ENCODE measurements at regions not wholly inside any gene's neighbourhood (a gene's known extent, or its start where the extent isn't known, plus 50 kb on each side); places are given as distances from the start of the nearest gene placed in this dataset.

DNA sequence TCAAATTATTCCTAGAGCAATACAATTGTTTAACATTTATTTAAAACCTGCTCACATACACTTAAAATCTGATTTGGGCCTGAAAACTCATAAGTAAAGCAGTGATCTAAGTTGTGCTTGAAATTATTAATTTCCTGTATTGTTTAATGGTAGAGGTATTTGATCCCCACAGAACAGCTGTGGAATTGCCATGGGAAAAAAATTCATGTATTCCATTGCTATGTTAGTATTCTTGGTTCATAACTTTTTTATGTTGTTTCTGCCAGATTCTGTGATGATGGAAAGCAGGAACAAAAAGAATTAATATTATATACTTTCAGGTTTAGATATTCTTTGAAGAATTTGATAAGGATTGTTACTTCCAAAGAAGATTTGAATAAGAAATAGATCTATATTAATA is 831.5 kb upstream of the NR2F2 start:
- no peak for FAIRE-seq
- no peak for DNase-seq (ENCODE audit: low spot score)
- POLR2A ChIA-PET, result no interaction called here
- no peaks in the 10 kb centered on the region for H3K27me3 ChIP-seq (ENCODE audit: control insufficient read depth in 1 of 2, insufficient read depth in 2 of 2, low read length in 2 of 2)
- no peaks in the 10 kb centered on the region for H3K36me3 ChIP-seq (replicated peaks in 1 of 2; ENCODE audit: control insufficient read depth in 1 of 2, insufficient read depth in 2 of 2, low read length in 2 of 2)
- no peaks in the 10 kb centered on the region for H4K20me1 ChIP-seq (ENCODE audit: insufficient read depth, low read length)
- no peak overlapping the region for H3K9ac ChIP-seq (ENCODE audit: insufficient read depth, low read depth, low read length)
- intact Hi-C loops (cut with micrococcal nuclease; ENCODE audit: unreplicated experiment) (no loop called here), in situ Hi-C loops (cut with HindIII; ENCODE audit: extremely low pct_ligation_motif_present, low pct_unique_long_range_greater_than_20kb) (no loop called here)
- no peak overlapping the region for H3K4me2 ChIP-seq (ENCODE audit: low read depth, low read length)
- H3K4me3 ChIP-seq (replicated peaks in 1 of 3; ENCODE audit: insufficient read depth in 1 of 3, low read depth in 2 of 3, low read length in 3 of 3), result no peak overlapping the region
- no TSS peak for BruUV-seq (replicated peaks)
- no peak overlapping the region for H3K27ac ChIP-seq (ENCODE audit: extremely low read length, insufficient read depth, low read length)
- H2AFZ ChIP-seq (ENCODE audit: low read length), result no peak overlapping the region
- peaks cover 83% of the 10 kb centered on the region for H3K9me3 ChIP-seq (ENCODE audit: low read length)
- TF ChIP-seq ONECUT2 (CRISPR knock-in tag; IDR thresholded peaks at IDR 0.05) (no peak), ZNF7 (CRISPR knock-in tag; IDR thresholded peaks at IDR 0.05) (no peak)
- no peak for ATAC-seq
- CTCF ChIA-PET (ENCODE audit: low intra/inter-chr PET ratio, low total read pairs), result no interaction called here
- H3K4me1 ChIP-seq (ENCODE audit: insufficient read depth, low read length), result no peaks in the 10 kb centered on the region
- no peaks in the 10 kb centered on the region for H3K79me2 ChIP-seq (ENCODE audit: insufficient read depth, low read length)

DNA sequence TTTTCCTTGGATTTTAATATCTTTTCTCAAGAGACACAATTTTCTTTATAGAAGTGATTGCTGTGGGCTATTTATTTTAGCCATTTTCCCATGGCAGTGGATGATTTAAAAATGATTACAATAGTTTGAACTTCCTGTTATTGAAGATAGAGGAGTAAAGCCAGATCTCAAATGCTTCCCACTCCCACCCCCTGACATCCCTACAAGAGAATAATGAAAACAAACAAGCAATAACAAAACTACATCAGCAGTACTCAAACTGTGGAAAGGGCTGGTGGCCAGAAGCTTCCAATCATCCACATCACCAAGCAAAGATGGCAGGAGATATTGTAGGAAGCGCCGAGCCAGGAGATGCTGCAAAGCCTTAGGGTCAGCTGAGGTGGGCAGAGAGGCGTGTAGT is 831.1 kb upstream of the NR2F2 start:
- TF ChIP-seq ZNF281 (CRISPR knock-in tag; IDR thresholded peaks at IDR 0.05; ENCODE audit: borderline replicate concordance) (no peak), ISX (CRISPR knock-in tag; conservative IDR thresholded peaks at IDR 0.05) (no peak), HMG20B (CRISPR knock-in tag; conservative IDR thresholded peaks at IDR 0.05) (no peak), SKI (IDR thresholded peaks at IDR 0.05; ENCODE audit: partially characterized antibody) (no peak), ZNF530 (CRISPR knock-in tag; IDR thresholded peaks at IDR 0.05; ENCODE audit: low read depth) (no peak), HNRNPLL (IDR thresholded peaks at IDR 0.05; ENCODE audit: low read depth, low read length, poor library complexity, severe bottlenecking) (no peak), MAF1 (CRISPR knock-in tag; IDR thresholded peaks at IDR 0.05; ENCODE audit: borderline replicate concordance) (no peak), SRSF1 (optimal IDR thresholded peaks at IDR 0.05; ENCODE audit: low read depth, low read length) (no peak)
- TF ChIP-seq, protein P1, sequence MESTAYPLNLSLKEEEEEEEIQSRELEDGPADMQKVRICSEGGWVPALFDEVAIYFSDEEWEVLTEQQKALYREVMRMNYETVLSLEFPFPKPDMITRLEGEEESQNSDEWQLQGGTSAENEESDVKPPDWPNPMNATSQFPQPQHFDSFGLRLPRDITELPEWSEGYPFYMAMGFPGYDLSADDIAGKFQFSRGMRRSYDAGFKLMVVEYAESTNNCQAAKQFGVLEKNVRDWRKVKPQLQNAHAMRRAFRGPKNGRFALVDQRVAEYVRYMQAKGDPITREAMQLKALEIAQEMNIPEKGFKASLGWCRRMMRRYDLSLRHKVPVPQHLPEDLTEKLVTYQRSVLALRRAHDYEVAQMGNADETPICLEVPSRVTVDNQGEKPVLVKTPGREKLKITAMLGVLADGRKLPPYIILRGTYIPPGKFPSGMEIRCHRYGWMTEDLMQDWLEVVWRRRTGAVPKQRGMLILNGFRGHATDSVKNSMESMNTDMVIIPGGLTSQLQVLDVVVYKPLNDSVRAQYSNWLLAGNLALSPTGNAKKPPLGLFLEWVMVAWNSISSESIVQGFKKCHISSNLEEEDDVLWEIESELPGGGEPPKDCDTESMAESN (CRISPR knock-in tag; conservative IDR thresholded peaks at IDR 0.05), result no peak
- no peaks in the 10 kb centered on the region for H3K79me2 ChIP-seq (ENCODE audit: insufficient read depth, low read length)
- intact Hi-C loops (cut with micrococcal nuclease; ENCODE audit: unreplicated experiment) (no loop called here), in situ Hi-C loops (cut with HindIII; ENCODE audit: extremely low pct_ligation_motif_present, low pct_unique_long_range_greater_than_20kb) (no loop called here)
- H3K4me2 ChIP-seq (ENCODE audit: low read depth, low read length), result no peak overlapping the region
- no peaks in the 10 kb centered on the region for H4K20me1 ChIP-seq (ENCODE audit: insufficient read depth, low read length)
- FAIRE-seq (no peak), DNase-seq (ENCODE audit: low spot score) (no peak), ATAC-seq (no peak)
- ChIA-PET CTCF (ENCODE audit: low intra/inter-chr PET ratio, low total read pairs) (no interaction called here), POLR2A (no interaction called here)
- WGBS (ENCODE audit: low lambda C conversion rate), result 16% methylated on average over 3 of the region's 3 CpGs
- H3K27ac ChIP-seq (ENCODE audit: extremely low read length, insufficient read depth, low read length), result no peak overlapping the region
- no peak overlapping the region for H3K9ac ChIP-seq (ENCODE audit: insufficient read depth, low read depth, low read length)
- BruUV-seq (replicated peaks), result no TSS peak
- H2AFZ ChIP-seq (ENCODE audit: low read length), result no peak overlapping the region
- peaks cover 80% of the 10 kb centered on the region for H3K9me3 ChIP-seq (ENCODE audit: low read length)
- H3K4me3 ChIP-seq (replicated peaks in 1 of 3; ENCODE audit: insufficient read depth in 1 of 3, low read depth in 2 of 3, low read length in 3 of 3), result no peak overlapping the region
- H3K36me3 ChIP-seq (replicated peaks in 1 of 2; ENCODE audit: control insufficient read depth in 1 of 2, insufficient read depth in 2 of 2, low read length in 2 of 2), result no peaks in the 10 kb centered on the region
- no peaks in the 10 kb centered on the region for H3K4me1 ChIP-seq (ENCODE audit: insufficient read depth, low read length)
- H3K27me3 ChIP-seq (ENCODE audit: control insufficient read depth in 1 of 2, insufficient read depth in 2 of 2, low read length in 2 of 2), result no peaks in the 10 kb centered on the region
